Stimulated activated naive B cell treated with anti-CD40 and anti-IgM and Interleukin-4, amounts not matched to agents 10 μg/mL and 1 μg/mL and 100 μg/mL, for 72 hours (primary cell): ENCODE measurements at regions not wholly inside any gene's neighbourhood (a gene's known extent, or its start where the extent isn't known, plus 50 kb on each side); places are given as distances from the start of the nearest gene placed in this dataset.
"Not testable (repeated sequence)": the region's sequence is repeated elsewhere in the genome, so short reads cannot be mapped to it uniquely, and the experiment has no call there.

Experiments used
- ATAC-seq, 2 donors: fragments of 150-1000 bp; cut with Tn5 transposase; replicated peaks; 2 replicates each; pipeline ENCODE4 v1.10.0; 2021; ENCODE audit warnings: moderate library complexity in 1 of 2
- DNase-seq: peaks from one replicate; pipeline ENCODE4 v3.0.0; 2021
- H3K27ac Mint-ChIP-seq: one replicate; pipeline ENCODE4 v1.8.0; 2022; ENCODE audit warnings: mild to moderate bottlenecking, mixed read lengths
- H3K27me3 Mint-ChIP-seq, 2 donors: one replicate each; pipeline ENCODE4 v1.8.0; 2022; ENCODE audit warnings: mixed read lengths in 2 of 2
- H3K36me3 Mint-ChIP-seq, 2 donors: one replicate each; pipeline ENCODE4 v1.8.0; 2022; ENCODE audit warnings: mixed read lengths in 2 of 2, mild to moderate bottlenecking in 1 of 2
- H3K4me1 Mint-ChIP-seq, 2 donors: one replicate each; pipeline ENCODE4 v1.8.0; 2022; ENCODE audit warnings: mixed read lengths in 2 of 2, mild to moderate bottlenecking in 1 of 2
- H3K4me3 Mint-ChIP-seq, 2 donors: one replicate each; pipeline ENCODE4 v1.8.0; 2022; ENCODE audit warnings: mild to moderate bottlenecking in 2 of 2, mixed read lengths in 2 of 2, moderate library complexity in 1 of 2
- H3K9me3 Mint-ChIP-seq, 2 donors: one replicate each; pipeline ENCODE4 v1.8.0; 2022; ENCODE audit warnings: mixed read lengths in 2 of 2, mild to moderate bottlenecking in 1 of 2

DNA sequence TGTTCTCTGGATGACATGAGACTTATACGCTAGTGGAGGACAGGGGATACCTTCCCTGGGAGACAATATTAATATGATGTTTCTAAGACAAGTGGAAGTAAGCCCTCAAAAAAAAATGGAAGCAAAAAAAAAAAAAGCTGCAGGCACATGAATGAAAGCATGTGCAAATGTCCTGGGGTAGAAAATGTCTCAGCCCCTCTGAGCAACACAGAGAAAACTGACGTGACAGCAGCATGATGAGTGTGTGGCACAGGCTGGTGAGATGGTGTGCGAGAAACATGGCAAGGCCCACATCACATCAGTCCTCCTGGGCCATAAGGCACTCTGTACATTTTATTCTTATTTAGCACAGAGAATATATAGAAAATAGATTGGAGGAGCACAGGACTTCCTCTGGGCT, 254.7 kb upstream of the PFKP start:
- no peak overlapping the region for H3K27ac Mint-ChIP-seq
- H3K27me3 Mint-ChIP-seq: peaks cover 0 to 7% of the 10 kb centered on the region in 2 donors
- H3K4me1 Mint-ChIP-seq: no peaks in the 10 kb centered on the region
- no peak for ATAC-seq
- no peaks in the 10 kb centered on the region for H3K36me3 Mint-ChIP-seq
- no peak overlapping the region for H3K4me3 Mint-ChIP-seq
- peaks cover 3 to 8% of the 10 kb centered on the region in 2 donors for H3K9me3 Mint-ChIP-seq
- DNase-seq: no peak

GRCh38 chr10:2800178-2800577, 267.2 kb upstream of the PFKP start:
- Mint-ChIP-seq H3K9me3 (peaks cover 2 to 5% of the 10 kb centered on the region in 2 donors), H3K27ac (no peak overlapping the region), H3K36me3 (no peaks in the 10 kb centered on the region), H3K4me3 (no peak overlapping the region), H3K27me3 (peaks cover 5 to 9% of the 10 kb centered on the region in 2 donors), H3K4me1 (no peaks in the 10 kb centered on the region)
- ATAC-seq: no peak
- DNase-seq: no peak

DNA sequence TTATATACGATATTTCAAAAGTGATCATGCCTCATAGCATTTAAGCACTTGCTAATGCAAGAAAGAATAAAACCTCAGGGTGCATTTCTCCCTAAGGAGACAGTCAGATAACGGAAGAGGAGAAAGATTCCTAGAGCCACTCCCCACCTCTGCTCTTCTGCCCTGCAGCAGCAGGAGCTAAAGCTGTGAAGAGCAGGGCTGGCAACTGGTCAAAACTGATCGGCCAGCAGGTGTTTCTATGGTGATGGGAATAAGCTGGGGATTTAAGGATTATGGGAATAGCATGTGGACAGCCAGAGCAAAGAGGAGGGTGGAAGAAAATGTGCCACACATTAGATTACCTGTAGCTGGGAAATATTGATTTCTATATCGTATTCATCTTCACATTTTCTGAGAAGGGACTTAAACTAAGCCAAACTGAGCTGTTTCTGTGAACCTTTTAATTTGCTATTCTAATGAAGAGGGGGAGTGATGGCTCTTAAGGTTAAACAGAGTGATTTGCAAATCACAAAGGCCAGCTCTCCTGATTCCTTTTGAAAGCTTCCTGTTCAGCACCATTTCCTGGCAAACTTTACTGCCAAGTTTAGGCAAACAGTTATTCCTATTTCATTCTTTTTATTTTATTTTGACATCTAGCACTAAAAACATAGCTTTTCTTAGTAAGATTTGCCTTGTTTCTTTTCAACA, 268.9 kb upstream of the PFKP start:
- Mint-ChIP-seq H3K27me3 (peaks cover 5 to 9% of the 10 kb centered on the region in 2 donors), H3K4me3 (no peak overlapping the region), H3K4me1 (no peaks in the 10 kb centered on the region), H3K27ac (no peak overlapping the region), H3K9me3 (peaks cover 6 to 9% of the 10 kb centered on the region in 2 donors), H3K36me3 (no peaks in the 10 kb centered on the region)
- no peak for ATAC-seq
- DNase-seq: no peak

- Mint-ChIP-seq H3K27me3 (peaks cover 8 to 17% of the 10 kb centered on the region in 2 donors), H3K36me3 (no peaks in the 10 kb centered on the region), H3K9me3 (peaks cover 4% of the 10 kb centered on the region in 2 donors), H3K4me3 (no peak overlapping the region), H3K4me1 (peaks cover 0 to 2% of the 10 kb centered on the region in 2 donors), H3K27ac (no peak overlapping the region)
- ATAC-seq (peak; percentile 96 to 97), DNase-seq (peak; percentile 20)
Measured at GRCh38 chr10:2791774-2792443, 275.4 kb upstream of the PFKP start.

- Mint-ChIP-seq H3K27me3 (peaks cover 8 to 17% of the 10 kb centered on the region in 2 donors), H3K4me3 (no peak overlapping the region)
Measured at GRCh38 chr10:2790396-2791188, 276.8 kb upstream of the PFKP start.

GRCh38 chr10:2786251-2786650, 281.1 kb upstream of the PFKP start:
- Mint-ChIP-seq H3K4me3 (no peak overlapping the region), H3K36me3 (no peaks in the 10 kb centered on the region), H3K4me1 (peaks cover 0 to under 1% of the 10 kb centered on the region in 2 donors), H3K9me3 (peaks cover 2 to 4% of the 10 kb centered on the region in 2 donors), H3K27me3 (peaks cover 7 to 15% of the 10 kb centered on the region in 2 donors), H3K27ac (no peak overlapping the region)
- no peak for ATAC-seq
- DNase-seq: no peak

More at GRCh38 chr10:2790396-2791188, 276.8 kb upstream of the PFKP start:
- DNase-seq (no peak), ATAC-seq (no peak)
- peaks cover 0 to 2% of the 10 kb centered on the region in 2 donors for H3K4me1 Mint-ChIP-seq
- H3K9me3 Mint-ChIP-seq: peaks cover 4% of the 10 kb centered on the region in 2 donors
- H3K27ac Mint-ChIP-seq: no peak overlapping the region
- no peaks in the 10 kb centered on the region for H3K36me3 Mint-ChIP-seq

- Mint-ChIP-seq H3K27me3 (peaks cover 6 to 18% of the 10 kb centered on the region in 2 donors), H3K36me3 (no peaks in the 10 kb centered on the region), H3K9me3 (peaks cover 4 to 8% of the 10 kb centered on the region in 2 donors), H3K4me3 (no peak overlapping the region), H3K4me1 (no peaks in the 10 kb centered on the region), H3K27ac (no peak overlapping the region)
- no peak for ATAC-seq
- DNase-seq: no peak
Measured at GRCh38 chr10:2784766-2785165, 282.6 kb upstream of the PFKP start.

- H3K4me1 Mint-ChIP-seq: no peaks in the 10 kb centered on the region
- no peak overlapping the region for H3K4me3 Mint-ChIP-seq
- ATAC-seq (no peak), DNase-seq (no peak)
- H3K36me3 Mint-ChIP-seq: no peaks in the 10 kb centered on the region
- H3K27ac Mint-ChIP-seq: no peak overlapping the region
- H3K9me3 Mint-ChIP-seq: peaks cover 4 to 8% of the 10 kb centered on the region in 2 donors
- peaks cover 4 to 18% of the 10 kb centered on the region in 2 donors for H3K27me3 Mint-ChIP-seq
Measured at GRCh38 chr10:2782950-2783349, 284.4 kb upstream of the PFKP start.

- no peak overlapping the region for H3K27ac Mint-ChIP-seq
- DNase-seq: no peak
- peaks cover 4 to 8% of the 10 kb centered on the region in 2 donors for H3K9me3 Mint-ChIP-seq
- no peaks in the 10 kb centered on the region for H3K36me3 Mint-ChIP-seq
- no peak for ATAC-seq
- H3K4me3 Mint-ChIP-seq: no peak overlapping the region
- peaks cover 0 to 18% of the 10 kb centered on the region in 2 donors for H3K27me3 Mint-ChIP-seq
- H3K4me1 Mint-ChIP-seq: no peaks in the 10 kb centered on the region
Measured at GRCh38 chr10:2782265-2782664, 285.1 kb upstream of the PFKP start.

- Mint-ChIP-seq H3K9me3 (peaks cover 2 to 8% of the 10 kb centered on the region in 2 donors), H3K27ac (no peak overlapping the region), H3K4me3 (no peak overlapping the region), H3K36me3 (no peaks in the 10 kb centered on the region), H3K27me3 (peaks cover 8 to 21% of the 10 kb centered on the region in 2 donors), H3K4me1 (no peaks in the 10 kb centered on the region)
- ATAC-seq: no peak
- no peak for DNase-seq
Measured at GRCh38 chr10:2777666-2778355, 289.5 kb upstream of the PFKP start.

DNA sequence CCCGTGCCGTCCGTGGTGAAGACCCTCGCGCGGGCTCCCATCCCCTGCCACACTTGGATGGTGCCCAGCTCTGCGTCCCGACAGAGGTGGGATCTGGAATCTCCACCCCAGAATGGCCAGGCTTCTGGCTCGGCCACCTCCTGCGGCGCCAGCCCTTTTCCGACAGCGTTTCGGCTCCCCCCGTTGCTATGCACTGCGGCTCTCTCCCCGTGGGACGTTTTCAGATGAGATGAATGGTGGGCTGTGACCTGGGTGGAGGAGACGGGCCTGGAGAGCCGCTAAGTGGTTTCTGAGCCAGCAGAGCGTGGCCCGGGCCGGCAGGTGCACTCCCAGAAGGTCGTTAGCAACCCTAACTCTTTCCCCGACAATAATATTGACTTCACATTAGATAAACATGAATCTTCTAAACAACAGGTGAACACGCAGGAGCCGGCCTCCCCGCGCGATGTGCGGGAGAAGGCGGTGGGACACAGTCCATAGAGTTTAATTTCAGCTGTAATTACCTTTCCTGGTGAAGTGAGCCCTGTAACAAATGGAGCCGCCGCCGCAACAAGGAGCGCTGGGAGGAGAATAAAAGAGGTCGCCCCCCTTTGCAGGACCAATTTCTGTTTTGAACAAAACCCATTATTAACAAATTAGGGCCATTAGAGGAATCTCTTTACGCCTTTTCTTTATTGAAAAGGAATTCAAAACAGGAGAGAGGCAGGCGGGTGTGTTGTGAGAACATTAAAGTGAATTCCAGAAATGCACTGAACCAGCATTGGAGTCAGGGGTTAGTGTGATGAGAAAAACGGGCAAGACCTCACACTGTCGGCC, 294.3 kb upstream of the PFKP start:
- Mint-ChIP-seq H3K9me3 (peaks cover 0 to 2% of the 10 kb centered on the region in 2 donors), H3K4me3 (no peak overlapping the region), H3K27ac (no peak overlapping the region), H3K4me1 (no peaks in the 10 kb centered on the region), H3K36me3 (no peaks in the 10 kb centered on the region), H3K27me3 (peaks cover 7 to 10% of the 10 kb centered on the region in 2 donors)
- no peak for ATAC-seq
- no peak for DNase-seq

DNA sequence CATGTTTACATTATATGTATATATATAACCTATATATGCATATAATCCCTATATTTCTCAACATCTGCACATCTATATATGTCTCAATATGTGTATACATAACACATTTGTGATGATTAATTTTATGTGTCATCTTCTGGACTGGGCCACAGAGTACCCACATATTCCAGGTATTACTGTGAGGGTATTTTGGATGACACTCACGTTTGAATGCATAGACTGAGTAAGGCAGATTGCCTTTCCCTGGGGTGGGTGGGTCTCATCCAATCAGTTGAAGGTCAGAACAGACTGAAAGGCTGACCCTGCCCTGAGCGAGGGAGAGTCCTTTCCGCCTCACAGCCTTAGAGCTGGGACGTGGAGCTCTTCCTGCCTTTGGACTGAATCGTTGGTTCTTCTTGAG, 295.2 kb upstream of the PFKP start:
- Mint-ChIP-seq H3K36me3 (no peaks in the 10 kb centered on the region), H3K4me1 (no peaks in the 10 kb centered on the region), H3K27me3 (peaks cover 7 to 10% of the 10 kb centered on the region in 2 donors), H3K9me3 (peaks cover 0 to 2% of the 10 kb centered on the region in 2 donors), H3K4me3 (no peak overlapping the region), H3K27ac (no peak overlapping the region)
- DNase-seq (no peak), ATAC-seq (no peak)

DNA sequence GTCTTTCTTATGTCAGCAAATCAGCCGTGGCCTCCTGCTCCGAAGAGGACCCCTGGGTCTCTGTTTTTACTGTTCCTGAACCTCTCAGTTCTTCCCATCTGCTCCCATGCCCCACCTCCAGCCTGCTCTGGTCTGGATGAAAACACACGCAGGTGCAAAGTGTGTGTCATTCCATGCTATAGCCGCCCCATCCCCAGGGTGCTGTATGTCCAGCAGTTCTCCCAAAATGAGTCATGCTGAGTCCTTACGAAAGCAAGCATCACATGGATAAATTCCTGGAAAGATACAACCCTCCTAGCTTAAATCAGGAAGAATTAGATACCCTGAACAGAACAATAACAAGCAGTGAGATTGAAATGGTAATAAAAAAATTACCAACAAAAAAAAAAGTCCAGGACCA, 300.1 kb upstream of the PFKP start:
- H3K27me3 Mint-ChIP-seq: peaks cover 11 to 17% of the 10 kb centered on the region in 2 donors
- not testable (repeated sequence) for H3K27ac Mint-ChIP-seq, H3K4me1 Mint-ChIP-seq, H3K9me3 Mint-ChIP-seq, ATAC-seq, H3K36me3 Mint-ChIP-seq, H3K4me3 Mint-ChIP-seq, DNase-seq
